Hepatocyte (in vitro differentiated cells): ENCODE measurements at regions not wholly inside any gene's neighbourhood (a gene's known extent, or its start where the extent isn't known, plus 50 kb on each side); places are given as distances from the start of the nearest gene placed in this dataset.

Experiments used
- CTCF ChIP-seq: fragments of 200-600 bp; sonication (generic); IDR thresholded peaks from 2 replicates; pipeline ENCODE4 v1.5.1; 2016; ENCODE audit warnings: antibody characterized with exemption, mild to moderate bottlenecking; ENCODE audit not compliant: poor library complexity
- EZH2 ChIP-seq: fragments of 200-600 bp; sonication (generic); IDR thresholded peaks from 2 replicates; pipeline ENCODE4 v1.6.1; 2016; ENCODE audit warnings: antibody characterized with exemption, mild to moderate bottlenecking, borderline replicate concordance
- EZH2phosphoT487 ChIP-seq: fragments of 200-600 bp; sonication (generic); IDR thresholded peaks from one replicate; pipeline ENCODE4 v1.6.1; 2018; ENCODE audit warnings: antibody characterized with exemption, mild to moderate bottlenecking, low read depth, moderate library complexity; ENCODE audit not compliant: unreplicated experiment, severe bottlenecking

GRCh38 chr16:14353340-14353739, 276.7 kb downstream of the PARN start:
- TF ChIP-seq CTCF (no peak), EZH2phosphoT487 (no peak), EZH2 (no peak)
